Activated T-cell treated with anti-CD3 and anti-CD28 coated beads, Interleukin-2, amount 50 U/mL, for 4 hours (primary cell): ENCODE measurements at regions not wholly inside any gene's neighbourhood (a gene's known extent, or its start where the extent isn't known, plus 50 kb on each side); places are given as distances from the start of the nearest gene placed in this dataset.

ENCODE experiments used
- ATAC-seq, 2 donors: fragments of 200-7000 bp; cut with Tn5 transposase; one replicate each; pipeline ENCODE4 v1.10.0; 2021
- DNase-seq: peaks from one replicate; pipeline ENCODE4 v3.0.0-alpha.2; 2020
- H3K27me3 Mint-ChIP-seq: one replicate; pipeline ENCODE4 v1.8.0; 2021; ENCODE audit warnings: low read depth, mixed read lengths
- H3K36me3 Mint-ChIP-seq: one replicate; pipeline ENCODE4 v1.8.0; 2022; ENCODE audit warnings: mixed read lengths; ENCODE audit not compliant: insufficient read depth
- H3K4me1 Mint-ChIP-seq: one replicate; pipeline ENCODE4 v1.8.0; 2021; ENCODE audit warnings: low read depth, mixed read lengths
- H3K4me3 Mint-ChIP-seq: one replicate; pipeline ENCODE4 v1.8.0; 2021; ENCODE audit warnings: mild to moderate bottlenecking, moderate library complexity, mixed read lengths
- H3K9me3 Mint-ChIP-seq: one replicate; pipeline ENCODE4 v1.8.0; 2021; ENCODE audit warnings: mixed read lengths

GRCh38 chr11:112583261-112583893 is 322.7 kb upstream of the PLET1 start:
- ATAC-seq: peak in 1 of 2 donors; percentile 17
- H3K4me1 Mint-ChIP-seq: peaks cover 1% of the 10 kb centered on the region

GRCh38 chr11:112584672-112585071 is 324.0 kb upstream of the PLET1 start:
- peaks cover 1% of the 10 kb centered on the region for H3K4me1 Mint-ChIP-seq
- ATAC-seq: no peak
- H3K36me3 Mint-ChIP-seq: no peaks in the 10 kb centered on the region
- no peaks in the 10 kb centered on the region for H3K9me3 Mint-ChIP-seq
- H3K4me3 Mint-ChIP-seq: no peak overlapping the region
- H3K27me3 Mint-ChIP-seq: peaks cover 1% of the 10 kb centered on the region
- no peak for DNase-seq

More at GRCh38 chr11:112583261-112583893, 322.7 kb upstream of the PLET1 start:
- no peaks in the 10 kb centered on the region for H3K9me3 Mint-ChIP-seq
- no peaks in the 10 kb centered on the region for H3K36me3 Mint-ChIP-seq
- DNase-seq: no peak
- H3K4me3 Mint-ChIP-seq: no peak overlapping the region
- H3K27me3 Mint-ChIP-seq: peaks cover 4% of the 10 kb centered on the region

GRCh38 chr11:112587664-112588063 is 327.0 kb upstream of the PLET1 start:
- Mint-ChIP-seq H3K4me1 (peaks cover 1% of the 10 kb centered on the region), H3K36me3 (no peaks in the 10 kb centered on the region), H3K4me3 (no peak overlapping the region), H3K27me3 (no peaks in the 10 kb centered on the region), H3K9me3 (no peaks in the 10 kb centered on the region)
- DNase-seq (no peak), ATAC-seq (no peak)

- ATAC-seq (peak; percentile 82 to 88), DNase-seq (peak; percentile 13)
- Mint-ChIP-seq H3K9me3 (no peaks in the 10 kb centered on the region), H3K4me1 (peaks cover 1% of the 10 kb centered on the region), H3K27me3 (no peaks in the 10 kb centered on the region), H3K36me3 (no peaks in the 10 kb centered on the region), H3K4me3 (no peak overlapping the region)
Measured at GRCh38 chr11:112588252-112588694, 327.6 kb upstream of the PLET1 start.

- ATAC-seq (no peak), DNase-seq (no peak)
- no peak overlapping the region for H3K4me3 Mint-ChIP-seq
- no peaks in the 10 kb centered on the region for H3K9me3 Mint-ChIP-seq
- no peaks in the 10 kb centered on the region for H3K36me3 Mint-ChIP-seq
- H3K27me3 Mint-ChIP-seq: no peaks in the 10 kb centered on the region
- H3K4me1 Mint-ChIP-seq: peaks cover 1% of the 10 kb centered on the region
Measured at GRCh38 chr11:112589155-112589554, 328.5 kb upstream of the PLET1 start.

GRCh38 chr11:112590764-112591163 is 330.1 kb upstream of the PLET1 start:
- no peaks in the 10 kb centered on the region for H3K27me3 Mint-ChIP-seq
- no peak for ATAC-seq

GRCh38 chr11:112593440-112593839 is 332.8 kb upstream of the PLET1 start:
- DNase-seq (no peak), ATAC-seq (no peak)
- Mint-ChIP-seq H3K36me3 (no peaks in the 10 kb centered on the region), H3K4me1 (peaks cover 2% of the 10 kb centered on the region), H3K9me3 (no peaks in the 10 kb centered on the region), H3K27me3 (no peaks in the 10 kb centered on the region), H3K4me3 (no peak overlapping the region)

More at GRCh38 chr11:112590764-112591163, 330.1 kb upstream of the PLET1 start:
- Mint-ChIP-seq H3K4me1 (peaks cover 1% of the 10 kb centered on the region), H3K4me3 (no peak overlapping the region), H3K9me3 (no peaks in the 10 kb centered on the region), H3K36me3 (no peaks in the 10 kb centered on the region)
- no peak for DNase-seq

- ATAC-seq (no peak), DNase-seq (no peak)
- Mint-ChIP-seq H3K4me3 (no peak overlapping the region), H3K36me3 (no peaks in the 10 kb centered on the region), H3K4me1 (peaks cover 2% of the 10 kb centered on the region), H3K9me3 (no peaks in the 10 kb centered on the region), H3K27me3 (no peaks in the 10 kb centered on the region)
Measured at GRCh38 chr11:112596324-112596723, 335.7 kb upstream of the PLET1 start.

- ATAC-seq (no peak), DNase-seq (no peak)
- no peak overlapping the region for H3K4me3 Mint-ChIP-seq
- no peaks in the 10 kb centered on the region for H3K36me3 Mint-ChIP-seq
- no peaks in the 10 kb centered on the region for H3K27me3 Mint-ChIP-seq
- no peaks in the 10 kb centered on the region for H3K9me3 Mint-ChIP-seq
- peaks cover 2% of the 10 kb centered on the region for H3K4me1 Mint-ChIP-seq
Measured at GRCh38 chr11:112597286-112597790, 336.7 kb upstream of the PLET1 start.

- peaks cover 2% of the 10 kb centered on the region for H3K27me3 Mint-ChIP-seq
- no peaks in the 10 kb centered on the region for H3K36me3 Mint-ChIP-seq
- DNase-seq (no peak), ATAC-seq (no peak)
- H3K9me3 Mint-ChIP-seq: no peaks in the 10 kb centered on the region
- no peak overlapping the region for H3K4me3 Mint-ChIP-seq
- peaks cover 2% of the 10 kb centered on the region for H3K4me1 Mint-ChIP-seq
Measured at GRCh38 chr11:112599265-112599664, 338.6 kb upstream of the PLET1 start.

- peaks cover 4% of the 10 kb centered on the region for H3K27me3 Mint-ChIP-seq
- DNase-seq (no peak), ATAC-seq (no peak)
- peaks cover 2% of the 10 kb centered on the region for H3K4me1 Mint-ChIP-seq
- no peaks in the 10 kb centered on the region for H3K9me3 Mint-ChIP-seq
- no peak overlapping the region for H3K4me3 Mint-ChIP-seq
- no peaks in the 10 kb centered on the region for H3K36me3 Mint-ChIP-seq
Measured at GRCh38 chr11:112599856-112600533, 339.3 kb upstream of the PLET1 start.

GRCh38 chr11:112605093-112605666 is 344.5 kb upstream of the PLET1 start:
- no peak for DNase-seq
- ATAC-seq: no peak
- no peaks in the 10 kb centered on the region for H3K36me3 Mint-ChIP-seq
- H3K4me3 Mint-ChIP-seq: no peak overlapping the region
- H3K4me1 Mint-ChIP-seq: no peaks in the 10 kb centered on the region
- no peaks in the 10 kb centered on the region for H3K9me3 Mint-ChIP-seq
- peaks cover 13% of the 10 kb centered on the region for H3K27me3 Mint-ChIP-seq

GRCh38 chr11:112606656-112607055 is 346.0 kb upstream of the PLET1 start:
- DNase-seq (no peak), ATAC-seq (no peak)
- no peaks in the 10 kb centered on the region for H3K36me3 Mint-ChIP-seq
- no peak overlapping the region for H3K4me3 Mint-ChIP-seq
- H3K27me3 Mint-ChIP-seq: peaks cover 13% of the 10 kb centered on the region
- no peaks in the 10 kb centered on the region for H3K4me1 Mint-ChIP-seq
- H3K9me3 Mint-ChIP-seq: no peaks in the 10 kb centered on the region

GRCh38 chr11:112608509-112608908 is 347.8 kb upstream of the PLET1 start:
- ATAC-seq (no peak), DNase-seq (no peak)
- Mint-ChIP-seq H3K36me3 (no peaks in the 10 kb centered on the region), H3K4me1 (no peaks in the 10 kb centered on the region), H3K4me3 (no peak overlapping the region), H3K9me3 (no peaks in the 10 kb centered on the region), H3K27me3 (peaks cover 15% of the 10 kb centered on the region)

- ATAC-seq (no peak), DNase-seq (no peak)
- Mint-ChIP-seq H3K36me3 (no peaks in the 10 kb centered on the region), H3K9me3 (no peaks in the 10 kb centered on the region), H3K4me1 (no peaks in the 10 kb centered on the region), H3K27me3 (peaks cover 9% of the 10 kb centered on the region), H3K4me3 (no peak overlapping the region)
Measured at GRCh38 chr11:112610494-112610893, 349.8 kb upstream of the PLET1 start.
